ENCODE measurements at regions not wholly inside any gene's neighbourhood (a gene's known extent, or its start where the extent isn't known, plus 50 kb on each side); places are given as distances from the start of the nearest gene placed in this dataset.

- no peak for DNase-seq
These were observed 452.5 kb downstream of the MCTP2 start for GRCh38 chr15:94683902-94684301.

DNA sequence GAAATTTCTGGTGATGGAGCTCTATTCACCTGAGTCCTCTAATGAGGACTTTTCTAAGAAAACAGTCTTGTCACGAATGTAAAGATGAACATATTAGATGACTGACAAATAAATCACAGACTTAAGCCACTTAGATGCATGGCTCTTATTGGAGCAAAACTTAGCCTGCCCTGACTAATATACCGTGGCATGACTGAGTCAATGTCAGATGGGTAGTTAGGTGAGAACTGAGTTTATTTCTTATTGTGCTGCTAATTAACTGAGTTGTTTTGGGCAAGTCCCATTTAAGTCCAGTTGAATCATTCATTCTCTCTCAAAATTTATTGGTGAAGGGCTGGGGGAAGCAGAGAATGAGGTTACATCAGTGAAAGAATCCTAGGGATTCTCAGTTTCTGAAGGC, 459.8 kb downstream of the MCTP2 start:
- DNase-seq = no peak

DNA sequence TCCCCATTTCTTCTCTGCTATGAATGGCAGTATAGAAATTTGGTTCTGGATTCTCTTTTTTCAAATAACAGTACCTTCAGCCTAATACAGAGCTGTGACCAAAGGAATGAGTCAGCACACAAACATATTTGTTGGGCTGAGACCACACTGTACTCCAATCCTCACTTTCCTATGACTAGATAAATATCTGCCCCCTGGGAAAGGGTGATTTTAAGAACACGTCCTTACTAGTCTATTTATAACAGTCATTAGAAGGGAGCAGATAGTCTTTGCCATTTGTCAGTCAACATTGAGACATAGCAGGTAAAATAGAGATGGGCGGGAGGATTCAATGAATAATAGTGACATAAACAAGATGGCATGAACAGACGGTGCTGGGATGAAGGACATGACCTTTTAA, 461.3 kb downstream of the MCTP2 start:
- DNase-seq = no peak

GRCh38 chr15:94700211-94700610, 468.9 kb downstream of the MCTP2 start:
- DNase-seq = no peak

DNA sequence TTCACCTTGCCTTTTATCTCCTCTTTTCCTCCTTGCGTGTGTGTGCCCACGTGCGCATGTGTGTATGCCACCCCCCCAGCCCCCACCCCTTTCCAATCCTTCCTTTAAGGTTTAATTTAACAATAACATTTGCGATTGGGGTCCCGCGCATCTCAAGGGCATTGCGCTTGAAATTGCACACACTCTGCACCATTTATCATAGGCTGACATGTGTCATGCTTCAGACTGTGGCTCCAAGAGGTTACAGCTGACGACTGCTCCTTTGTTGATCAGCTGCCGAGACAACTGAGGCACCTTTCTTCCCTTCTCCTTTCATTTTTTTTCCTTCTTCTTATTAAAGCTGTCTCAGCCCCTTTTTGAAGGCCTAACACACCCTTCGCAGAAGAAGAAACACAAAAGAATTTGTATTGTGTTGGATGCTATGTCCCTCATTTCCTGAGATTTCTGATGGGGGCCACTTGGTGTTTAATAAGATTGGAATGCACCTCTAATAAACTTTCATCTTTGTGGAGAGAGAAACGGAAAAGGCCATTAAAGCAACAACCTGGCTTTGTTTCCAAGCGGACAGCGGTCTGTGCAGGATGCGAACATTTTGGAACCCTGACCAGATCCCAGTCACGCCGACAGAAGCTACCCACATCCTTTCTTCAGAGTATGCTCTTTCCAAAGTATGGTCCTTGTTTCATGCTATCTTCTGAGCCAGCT, 470.1 kb downstream of the MCTP2 start:
- DNase-seq = no peak

GRCh38 chr15:94703596-94703995, 472.2 kb downstream of the MCTP2 start:
- DNase-seq = no peak

GRCh38 chr15:94704421-94704820, 473.1 kb downstream of the MCTP2 start:
- DNase-seq = no peak

DNA sequence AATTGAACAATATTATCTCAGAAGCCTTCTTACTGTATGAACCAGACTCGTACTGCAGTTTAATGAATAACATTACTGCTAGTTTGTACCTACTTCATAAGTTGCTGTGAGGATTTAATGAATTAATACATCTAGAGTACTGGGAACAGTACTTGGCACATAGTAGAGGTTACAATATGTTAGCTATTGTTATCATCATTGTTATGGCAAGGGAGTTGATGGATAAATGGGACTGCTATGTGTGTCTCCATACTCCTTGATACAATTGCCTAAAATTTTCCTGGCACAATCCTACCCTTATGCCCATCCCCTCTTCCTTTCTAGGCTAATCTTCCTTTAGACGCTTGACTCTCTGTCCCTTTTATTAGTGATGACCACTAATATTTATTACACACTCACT, 473.6 kb downstream of the MCTP2 start:
- DNase-seq = no peak

DNA sequence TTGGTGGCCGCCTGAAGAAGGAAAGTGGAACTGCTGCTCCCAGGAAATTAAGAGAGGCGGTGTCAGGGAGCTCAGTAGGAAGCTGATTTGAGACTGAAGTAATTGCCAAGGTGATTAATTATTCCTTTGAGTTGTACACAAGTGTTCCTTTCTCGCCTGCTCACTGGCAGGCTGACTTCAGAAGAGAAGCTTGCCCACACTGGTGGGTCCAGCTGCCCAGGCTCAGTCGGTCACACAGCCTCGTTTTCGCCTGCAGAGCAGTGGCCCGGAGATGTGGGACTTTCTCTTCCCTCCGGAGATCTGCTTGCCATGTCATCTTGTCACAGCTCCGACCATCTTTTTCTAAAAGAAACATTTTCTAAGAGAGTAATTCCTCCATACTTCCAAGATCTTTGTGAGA, 478.0 kb downstream of the MCTP2 start:
- DNase-seq = no peak

DNA sequence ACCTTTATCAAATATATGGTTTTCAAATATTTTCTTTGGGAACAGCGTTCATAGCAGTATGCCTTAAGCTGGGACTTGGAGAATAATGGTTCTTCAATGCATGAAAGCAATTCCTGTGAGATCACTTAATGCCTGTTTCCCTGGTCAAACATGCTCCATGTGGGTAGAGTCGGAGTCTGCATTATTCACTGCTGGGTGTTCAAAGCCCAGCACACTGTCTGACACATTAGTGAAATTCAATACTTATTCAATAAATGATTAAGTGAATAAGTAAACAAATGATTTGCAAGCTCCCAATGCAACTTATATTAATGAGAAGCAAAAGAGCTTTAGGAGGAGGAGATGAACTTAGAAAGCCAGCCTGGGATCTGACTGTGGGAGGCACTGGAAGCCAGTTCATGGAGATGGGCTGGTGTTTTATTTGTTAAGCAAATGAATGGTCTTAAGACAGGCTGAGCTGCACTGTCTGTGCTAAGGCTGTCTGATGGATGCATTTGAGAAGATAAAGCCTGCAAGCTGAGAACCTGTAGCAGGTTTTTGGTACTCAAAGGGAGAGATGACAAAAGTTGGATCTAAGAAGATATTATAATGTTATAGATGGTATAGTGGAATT, 490.8 kb downstream of the MCTP2 start:
- DNase-seq = no peak

- no peak for DNase-seq
These were observed 492.4 kb downstream of the MCTP2 start for GRCh38 chr15:94723801-94724200.

DNA sequence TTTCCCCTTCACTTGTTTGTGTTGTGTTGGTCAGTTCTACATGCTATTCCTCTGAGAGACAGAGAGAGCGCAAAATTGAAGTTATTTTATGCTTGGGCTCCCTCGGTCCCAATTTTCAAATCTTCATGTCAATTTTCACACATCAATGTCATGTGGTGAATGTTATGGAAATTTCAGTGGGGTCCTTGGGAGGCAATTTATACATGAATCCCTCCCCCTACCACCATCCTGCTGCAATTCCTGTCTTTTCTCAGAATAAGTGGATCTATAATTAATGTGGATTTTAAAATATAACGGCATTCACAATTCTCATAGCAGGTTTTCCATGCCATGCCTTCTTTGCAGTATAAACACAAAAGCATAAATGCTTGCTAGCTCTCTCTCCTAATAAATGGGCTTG, 499.9 kb downstream of the MCTP2 start:
- DNase-seq = no peak

- DNase-seq = no peak
These were observed 503.1 kb downstream of the MCTP2 start for GRCh38 chr15:94734460-94734859.

GRCh38 chr15:94736236-94736635, 504.9 kb downstream of the MCTP2 start:
- DNase-seq = no peak

- no peak for DNase-seq
These were observed 508.3 kb downstream of the MCTP2 start for GRCh38 chr15:94739639-94740038.

DNA sequence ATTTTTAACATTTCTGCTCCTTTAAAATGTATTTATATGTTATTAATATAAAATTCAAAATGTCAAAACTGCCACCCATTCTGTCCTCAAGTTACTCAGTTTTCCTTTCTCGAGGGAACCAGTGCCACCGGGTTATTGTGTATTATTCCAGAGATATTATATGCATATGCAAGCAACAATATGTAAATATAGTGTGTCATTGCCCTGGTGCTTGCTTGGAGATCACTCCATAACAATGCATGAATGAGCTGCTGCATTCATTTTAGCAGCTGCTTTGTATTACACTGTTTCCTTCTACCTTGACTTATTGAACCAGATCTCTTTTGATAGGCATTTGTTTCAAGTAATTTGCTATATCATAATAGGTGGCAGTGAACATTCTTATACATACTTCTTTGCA, 509.1 kb downstream of the MCTP2 start:
- DNase-seq = no peak

DNA sequence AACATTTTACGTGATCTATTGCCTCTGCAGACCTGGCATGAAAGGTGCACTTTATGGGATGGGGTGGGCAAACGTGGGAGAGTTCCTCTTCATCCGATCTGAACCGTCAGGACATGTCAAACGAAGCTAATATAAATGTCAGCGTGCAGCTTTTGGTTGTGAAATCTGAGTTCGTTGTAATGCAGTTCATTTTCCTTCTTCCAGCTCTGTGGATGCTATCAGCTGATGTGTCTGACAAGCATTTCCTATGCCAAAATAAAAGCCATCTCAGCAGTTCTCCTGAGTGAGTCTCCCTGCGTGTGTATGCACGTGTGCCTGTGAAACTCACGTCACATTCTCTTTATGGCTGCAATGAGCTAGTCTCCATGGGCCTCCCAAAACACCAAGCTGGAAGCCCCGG, 512.3 kb downstream of the MCTP2 start:
- no peak for DNase-seq

DNA sequence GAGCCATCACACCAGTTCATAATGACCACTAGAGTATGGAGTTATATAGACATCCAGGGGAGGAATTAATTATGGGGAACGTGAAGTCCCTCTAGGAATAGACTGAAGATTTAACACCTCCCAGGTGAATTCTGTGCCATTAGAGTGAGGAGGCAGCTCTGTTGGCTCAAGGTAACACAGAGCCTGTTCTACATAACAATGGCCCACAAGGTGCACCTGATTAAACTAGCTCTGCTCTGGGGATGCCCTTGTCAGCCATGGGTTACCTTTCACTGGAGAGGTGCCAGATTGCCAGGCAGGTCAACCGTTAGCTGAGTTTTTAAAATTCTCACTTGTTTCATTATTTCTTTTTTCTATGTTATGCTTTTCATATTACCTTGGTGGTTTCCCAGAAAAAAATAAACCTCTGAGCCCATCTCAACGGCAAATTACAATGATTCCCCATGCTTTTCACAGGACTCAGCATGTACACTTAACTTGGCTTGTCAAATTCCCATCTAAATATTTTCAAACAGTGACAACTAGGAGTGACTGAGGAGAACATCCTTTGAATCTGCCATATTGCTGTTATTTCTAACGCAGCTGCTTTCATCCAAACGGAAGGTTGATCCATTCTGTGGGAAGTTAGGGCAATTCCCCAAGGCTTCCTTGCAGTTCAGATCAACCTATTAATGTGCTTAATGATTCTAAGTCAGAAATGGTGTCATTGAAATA, 512.9 kb downstream of the MCTP2 start:
- no peak for DNase-seq

DNA sequence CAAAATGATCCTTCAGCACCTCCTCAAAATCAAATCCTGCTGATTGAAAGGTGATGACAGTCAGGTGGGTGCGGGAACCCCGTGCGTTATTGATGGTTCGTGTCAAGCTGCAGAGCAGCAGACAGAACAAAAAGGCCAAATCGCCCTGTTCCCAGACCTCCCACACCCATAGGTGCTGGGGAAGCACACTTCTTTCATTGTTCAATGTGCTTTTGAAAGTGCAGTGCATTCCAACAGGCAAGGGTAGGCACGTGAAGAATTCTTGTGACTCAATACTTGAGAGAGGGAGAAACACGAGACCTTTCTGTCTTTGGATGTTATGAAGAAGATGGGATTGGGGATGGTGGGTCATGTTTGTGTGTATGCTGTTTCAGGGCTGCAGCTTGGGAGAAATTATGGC, 514.0 kb downstream of the MCTP2 start:
- DNase-seq = no peak

GRCh38 chr15:94747510-94747909, 516.1 kb downstream of the MCTP2 start:
- no peak for DNase-seq

DNA sequence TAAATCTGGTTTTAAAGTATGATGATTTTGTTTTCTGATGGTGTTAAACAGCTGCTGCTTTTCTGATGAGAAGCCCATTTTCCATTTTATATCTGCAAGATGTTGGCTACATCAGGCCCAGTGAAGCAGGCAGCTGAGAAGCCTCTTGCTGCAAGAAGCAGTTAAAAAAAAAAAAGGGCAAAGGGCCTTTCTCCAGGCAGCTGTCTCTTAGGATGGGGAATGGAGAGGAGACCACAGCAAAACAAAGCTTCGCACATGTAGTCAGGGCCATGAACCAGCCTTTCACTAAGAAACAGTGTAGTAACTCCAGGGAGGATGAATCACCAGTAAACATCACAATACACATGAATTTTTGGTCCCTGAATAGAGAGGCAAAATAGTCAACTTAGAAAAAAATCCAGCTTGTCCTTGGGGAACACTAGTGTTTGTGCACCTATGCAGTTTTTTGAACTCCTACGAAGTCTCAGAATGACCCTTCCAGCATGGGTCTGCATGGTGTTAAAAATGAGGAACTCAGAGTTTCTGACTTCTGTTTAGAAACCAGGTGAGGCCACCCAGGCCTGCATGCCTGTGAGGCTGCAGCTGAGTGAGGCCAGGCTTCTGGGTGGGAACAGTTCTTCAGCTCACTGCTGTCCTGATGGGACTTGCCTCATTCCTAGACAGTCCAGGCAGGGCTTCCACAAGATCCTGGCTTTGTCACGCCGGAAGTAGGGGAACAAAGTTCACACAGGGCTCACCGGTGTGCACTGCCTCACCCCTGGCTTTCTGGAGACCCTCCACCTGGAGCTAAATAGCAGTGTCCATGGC, 518.7 kb downstream of the MCTP2 start:
- DNase-seq = no peak

- no peak for DNase-seq
These were observed 529.0 kb downstream of the MCTP2 start for GRCh38 chr15:94760348-94760747.

- no peak for DNase-seq
These were observed 530.2 kb downstream of the MCTP2 start for GRCh38 chr15:94761574-94761973.
